OCI-LY1 (cell line): ENCODE measurements at regions not wholly inside any gene's neighbourhood (a gene's known extent, or its start where the extent isn't known, plus 50 kb on each side); places are given as distances from the start of the nearest gene placed in this dataset.

ENCODE experiments used
- H2AFZ ChIP-seq: fragments of 200-600 bp; sonication (generic), shearing (Covaris generic); 2 replicates; pipeline ENCODE4 v1.6.0; 2014; ENCODE audit warnings: antibody characterized with exemption, mild to moderate bottlenecking, low read length
- H3F3A ChIP-seq: fragments of 200-600 bp; sonication (generic), shearing (Covaris generic); 2 replicates; pipeline ENCODE4 v1.6.0; 2014; ENCODE audit warnings: mild to moderate bottlenecking, antibody characterized with exemption, low read length, moderate library complexity; ENCODE audit not compliant: insufficient read depth
- H3K27ac ChIP-seq: fragments of 200-600 bp; sonication (generic); 2 replicates; pipeline ENCODE4 v1.5.1; 2014; ENCODE audit warnings: low read length, mixed run types, mild to moderate bottlenecking, low read depth; ENCODE audit not compliant: poor library complexity, severe bottlenecking
- H3K27me3 ChIP-seq: fragments of 200-600 bp; sonication (generic); 2 replicates; pipeline ENCODE4 v1.6.0; 2014; ENCODE audit warnings: antibody characterized with exemption, mild to moderate bottlenecking, low read length, moderate library complexity; ENCODE audit not compliant: insufficient read depth
- H3K36me3 ChIP-seq: fragments of 200-600 bp; sonication (generic); 2 replicates; pipeline ENCODE4 v1.6.1; 2014; ENCODE audit warnings: mild to moderate bottlenecking, antibody characterized with exemption, low read length, moderate library complexity, mixed read lengths; ENCODE audit not compliant: insufficient read depth
- H3K4me1 ChIP-seq: fragments of 200-600 bp; sonication (generic); 2 replicates; pipeline ENCODE4 v1.5.1; 2014; ENCODE audit warnings: mild to moderate bottlenecking, low read length, moderate library complexity; ENCODE audit not compliant: insufficient read depth, severe bottlenecking
- H3K4me2 ChIP-seq: fragments of 200-600 bp; sonication (generic), shearing (Covaris generic); 2 replicates; pipeline ENCODE4 v1.6.1; 2014; ENCODE audit warnings: low read length
- H3K4me3 ChIP-seq: fragments of 200-600 bp; sonication (generic); 2 replicates; pipeline ENCODE4 v1.5.1; 2014; ENCODE audit warnings: low read length, low read depth, mild to moderate bottlenecking, mixed read lengths; ENCODE audit not compliant: poor library complexity, severe bottlenecking
- H3K79me2 ChIP-seq: fragments of 200-600 bp; shearing (Covaris generic); 2 replicates; pipeline ENCODE4 v1.6.1; 2016; ENCODE audit warnings: mixed run types, low read length, mixed read lengths; ENCODE audit not compliant: insufficient read depth
- H3K9ac ChIP-seq: fragments of 200-600 bp; sonication (generic), shearing (Covaris generic); 2 replicates; pipeline ENCODE4 v1.6.1; 2014; ENCODE audit warnings: mild to moderate bottlenecking, low read length, mixed read lengths
- H3K9me2 ChIP-seq: fragments of 200-600 bp; sonication (generic), shearing (Covaris generic); 2 replicates; pipeline ENCODE4 v1.6.1; 2014; ENCODE audit warnings: low read depth, mild to moderate bottlenecking, low read length, mixed read lengths
- H3K9me3 ChIP-seq: fragments of 200-600 bp; shearing (Covaris generic); 2 replicates; pipeline ENCODE4 v1.6.1; 2014; ENCODE audit warnings: low read length, mixed read lengths
- H4K20me1 ChIP-seq: fragments of 200-600 bp; sonication (generic), shearing (Covaris generic); 2 replicates; pipeline ENCODE4 v1.6.0; 2016; ENCODE audit warnings: mild to moderate bottlenecking, low read length; ENCODE audit not compliant: insufficient read depth
- CTCF ChIP-seq: fragments of 200-600 bp; sonication (generic), shearing (Covaris generic); IDR thresholded peaks from 2 replicates; pipeline ENCODE4 v1.5.1; 2017; ENCODE audit warnings: mild to moderate bottlenecking, antibody characterized with exemption, low read length, moderate library complexity, mixed read lengths
- EZH2 ChIP-seq: fragments of 200-600 bp; sonication (generic), shearing (Covaris generic); IDR thresholded peaks from 2 replicates; pipeline ENCODE4 v1.8.0; 2017; ENCODE audit warnings: borderline replicate concordance, mixed run types, mild to moderate bottlenecking, antibody characterized with exemption, low read length, moderate library complexity, mixed read lengths

GRCh38 chr6:15065261-15065989 lies 180.4 kb upstream of the JARID2 start:
- no peak overlapping the region for H3K9ac ChIP-seq
- H3K27ac ChIP-seq: no peak overlapping the region
- no peaks in the 10 kb centered on the region for H3K36me3 ChIP-seq
- H3K9me3 ChIP-seq: no peaks in the 10 kb centered on the region
- TF ChIP-seq EZH2: no peak
- no peak for TF ChIP-seq CTCF
- H3K4me1 ChIP-seq: no peaks in the 10 kb centered on the region
- H3K9me2 ChIP-seq: no peaks in the 10 kb centered on the region
- H3K27me3 ChIP-seq: no peaks in the 10 kb centered on the region
- no peak overlapping the region for H3K4me2 ChIP-seq
- H3K79me2 ChIP-seq: no peaks in the 10 kb centered on the region
- no peak overlapping the region for H3K4me3 ChIP-seq
- no peaks in the 10 kb centered on the region for H4K20me1 ChIP-seq
- H3F3A ChIP-seq: no peaks in the 10 kb centered on the region
- H2AFZ ChIP-seq: no peak overlapping the region

- Histone ChIP-seq H3F3A (no peaks in the 10 kb centered on the region), H3K4me3 (no peak overlapping the region), H4K20me1 (no peaks in the 10 kb centered on the region), H3K9me2 (no peaks in the 10 kb centered on the region), H3K4me2 (no peak overlapping the region), H3K4me1 (no peaks in the 10 kb centered on the region), H3K9me3 (no peaks in the 10 kb centered on the region), H3K27me3 (no peaks in the 10 kb centered on the region), H3K36me3 (no peaks in the 10 kb centered on the region), H2AFZ (no peak overlapping the region), H3K27ac (no peak overlapping the region), H3K9ac (no peak overlapping the region), H3K79me2 (no peaks in the 10 kb centered on the region)
- no peak for TF ChIP-seq CTCF
- TF ChIP-seq EZH2: no peak
These were observed 179.6 kb upstream of the JARID2 start for GRCh38 chr6:15066089-15066758.

GRCh38 chr6:15073344-15073789 lies 172.5 kb upstream of the JARID2 start:
- H3K4me2 ChIP-seq: no peak overlapping the region
- no peaks in the 10 kb centered on the region for H3K27me3 ChIP-seq
- TF ChIP-seq CTCF (no peak), EZH2 (no peak)
- H3K9me2 ChIP-seq: no peaks in the 10 kb centered on the region
- H4K20me1 ChIP-seq: no peaks in the 10 kb centered on the region
- H3K36me3 ChIP-seq: no peaks in the 10 kb centered on the region
- no peaks in the 10 kb centered on the region for H3K9me3 ChIP-seq
- H3K27ac ChIP-seq: no peak overlapping the region
- H3K4me1 ChIP-seq: no peaks in the 10 kb centered on the region
- no peak overlapping the region for H3K9ac ChIP-seq
- H3K4me3 ChIP-seq: no peak overlapping the region
- H3F3A ChIP-seq: no peaks in the 10 kb centered on the region
- H2AFZ ChIP-seq: no peak overlapping the region
- H3K79me2 ChIP-seq: no peaks in the 10 kb centered on the region
